ENCODE measurements at regions not wholly inside any gene's neighbourhood (a gene's known extent, or its start where the extent isn't known, plus 50 kb on each side); places are given as distances from the start of the nearest gene placed in this dataset.
"Not testable (repeated sequence)": the region's sequence is repeated elsewhere in the genome, so short reads cannot be mapped to it uniquely, and the experiment has no call there.

DNA sequence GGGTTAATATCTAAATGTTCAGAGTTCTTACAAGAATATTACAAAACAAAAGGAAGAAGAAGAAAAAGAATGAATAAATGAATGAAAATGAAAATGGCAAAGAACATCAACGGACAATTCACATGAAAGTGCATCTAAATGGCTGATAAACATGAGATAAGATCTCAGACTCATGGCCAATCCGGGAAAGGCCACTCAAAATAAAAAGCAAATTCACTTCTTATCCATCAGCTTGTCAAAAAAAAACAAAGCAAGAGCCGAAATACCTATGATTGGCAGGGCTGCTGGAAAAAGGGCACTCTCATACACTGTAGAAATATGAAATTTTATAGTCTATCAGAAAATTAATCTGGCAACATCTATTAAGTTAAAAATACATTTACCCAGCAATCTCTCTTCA lies 103.6 kb upstream of the EDEM3 start:
- no peaks in the 10 kb centered on the region for H3K9me3 ChIP-seq (replicated peaks)
- H3K27ac ChIP-seq: no peak overlapping the region
- no peak for DNase-seq (ENCODE audit: low read depth in 1 of 2, low spot score in 2 of 2)
- no peaks in the 10 kb centered on the region for H3K36me3 ChIP-seq
- no peaks in the 10 kb centered on the region for H3K27me3 ChIP-seq (replicated peaks)
- H3K4me3 ChIP-seq: no peak overlapping the region
- H3K4me1 ChIP-seq (replicated peaks): 0 out of 2 replicates have a peak, but pooled peaks cover 4% of the 10 kb centered on the region

DNA sequence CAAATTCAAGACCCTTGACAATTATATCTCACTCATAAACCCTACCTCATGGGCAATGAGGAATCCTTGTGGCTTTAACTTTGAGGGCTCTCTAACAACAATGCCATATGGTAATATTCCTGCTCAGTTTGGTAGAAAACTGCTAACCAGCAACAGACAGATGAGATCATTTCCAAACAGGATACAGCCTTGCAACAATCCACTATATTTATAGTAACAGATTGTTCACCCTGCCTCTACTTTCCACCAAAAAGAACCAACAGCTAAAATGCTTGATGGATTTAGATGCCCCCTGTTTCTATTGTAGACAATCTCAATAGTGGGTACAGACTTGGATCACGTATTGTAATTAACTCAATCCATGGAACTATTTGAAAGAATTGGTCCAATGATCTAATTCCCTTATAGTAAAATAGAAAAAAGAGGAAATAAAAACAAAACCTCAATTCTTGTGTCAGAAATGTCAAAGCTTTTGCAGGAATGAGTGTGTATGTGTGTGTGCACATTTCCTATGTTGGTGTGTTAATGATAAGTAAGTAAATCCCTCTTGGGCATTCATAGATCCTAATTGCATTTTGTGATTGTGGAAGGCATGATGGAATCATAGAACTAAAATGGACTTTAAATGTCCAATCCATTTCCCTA lies 100.0 kb upstream of the EDEM3 start:
- Histone ChIP-seq H3K36me3 (no peaks in the 10 kb centered on the region), H3K27me3 (replicated peaks) (no peaks in the 10 kb centered on the region), H3K4me1 (replicated peaks) (0 out of 2 replicates have a peak, but pooled peaks cover 4% of the 10 kb centered on the region), H3K4me3 (no peak overlapping the region), H3K9me3 (replicated peaks) (no peaks in the 10 kb centered on the region), H3K27ac (no peak overlapping the region)
- DNase-seq (ENCODE audit: low read depth in 1 of 2, low spot score in 2 of 2): no peak

DNA sequence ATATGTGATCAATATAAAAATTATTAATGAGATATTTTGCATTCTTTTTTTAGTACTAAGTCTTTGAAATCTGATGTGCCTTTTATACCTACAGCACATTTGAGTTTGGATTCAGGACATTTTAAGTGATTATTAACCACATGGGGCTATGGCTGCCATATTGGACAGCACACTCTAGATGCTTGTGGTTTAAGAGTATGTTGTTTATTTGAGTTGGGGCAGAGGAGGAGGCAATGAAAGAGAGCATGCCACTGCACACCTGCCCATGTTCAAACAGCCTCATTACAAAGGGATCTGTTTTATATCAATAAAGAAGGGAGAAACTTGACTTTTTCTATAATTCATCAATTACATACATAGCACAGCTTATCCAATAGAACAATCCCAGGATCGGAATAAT lies 99.4 kb upstream of the EDEM3 start:
- no peaks in the 10 kb centered on the region for H3K36me3 ChIP-seq
- H3K4me3 ChIP-seq: no peak overlapping the region
- H3K9me3 ChIP-seq (replicated peaks): no peaks in the 10 kb centered on the region
- 0 out of 2 replicates have a peak, but pooled peaks cover 4% of the 10 kb centered on the region for H3K4me1 ChIP-seq (replicated peaks)
- no peaks in the 10 kb centered on the region for H3K27me3 ChIP-seq (replicated peaks)
- no peak overlapping the region for H3K27ac ChIP-seq
- DNase-seq (ENCODE audit: low read depth in 1 of 2, low spot score in 2 of 2): no peak

- 0 out of 2 replicates have a peak, but pooled peaks cover 4% of the 10 kb centered on the region for H3K4me1 ChIP-seq (replicated peaks)
- no peak for DNase-seq (ENCODE audit: low read depth in 1 of 2, low spot score in 2 of 2)
Observed at GRCh38 chr1:184851822-184852746, 97.4 kb upstream of the EDEM3 start.

DNA sequence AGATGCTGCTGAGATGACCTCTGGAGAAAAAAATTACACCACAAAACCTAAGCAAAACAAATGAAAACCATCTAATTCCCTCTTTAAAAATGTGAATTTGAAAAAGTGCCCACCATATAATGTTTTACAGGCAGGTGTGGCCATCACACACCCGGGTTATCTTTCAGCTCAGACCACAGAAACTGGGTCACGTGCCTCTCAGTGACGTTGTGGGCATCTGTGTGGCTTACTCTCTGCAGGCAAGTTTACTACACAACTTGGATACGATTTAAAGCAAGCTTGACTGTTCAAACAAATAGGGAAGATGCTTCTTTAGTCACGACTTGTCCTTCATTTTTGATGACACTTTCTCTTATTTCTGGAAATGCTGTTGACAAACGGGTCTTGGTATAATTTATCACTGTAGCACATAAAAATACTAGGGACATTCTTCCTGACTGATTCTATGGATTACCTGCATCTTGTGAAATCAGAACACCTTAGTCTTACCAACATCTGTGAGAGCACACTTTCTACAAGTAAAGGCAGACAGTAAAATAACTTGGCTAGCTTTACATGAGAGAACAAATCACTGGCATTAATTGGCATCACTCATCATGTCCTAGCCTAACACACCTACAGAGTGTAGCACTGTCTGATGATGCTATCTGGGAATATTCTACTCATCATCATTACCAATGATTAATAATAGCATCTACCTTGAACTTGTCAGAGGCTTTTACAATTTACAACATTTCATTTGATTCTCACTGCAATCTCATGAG lies 89.3 kb upstream of the EDEM3 start:
- no peak for DNase-seq (ENCODE audit: low read depth in 1 of 2, low spot score in 2 of 2)
- no peaks in the 10 kb centered on the region for H3K27me3 ChIP-seq (replicated peaks)
- no peaks in the 10 kb centered on the region for H3K4me1 ChIP-seq (replicated peaks)
- no peaks in the 10 kb centered on the region for H3K36me3 ChIP-seq
- H3K27ac ChIP-seq: no peak overlapping the region
- no peak overlapping the region for H3K4me3 ChIP-seq
- no peaks in the 10 kb centered on the region for H3K9me3 ChIP-seq (replicated peaks)

More at GRCh38 chr1:184851822-184852746, 97.4 kb upstream of the EDEM3 start:
- Histone ChIP-seq H3K4me3 (no peak overlapping the region), H3K36me3 (no peaks in the 10 kb centered on the region), H3K27me3 (replicated peaks) (no peaks in the 10 kb centered on the region), H3K27ac (no peak overlapping the region), H3K9me3 (replicated peaks) (no peaks in the 10 kb centered on the region)

- H3K4me3 ChIP-seq: no peak overlapping the region
- no peaks in the 10 kb centered on the region for H3K9me3 ChIP-seq (replicated peaks)
- no peaks in the 10 kb centered on the region for H3K27me3 ChIP-seq (replicated peaks)
- no peak for DNase-seq (ENCODE audit: low read depth in 1 of 2, low spot score in 2 of 2)
- no peak overlapping the region for H3K27ac ChIP-seq
- H3K4me1 ChIP-seq (replicated peaks): no peaks in the 10 kb centered on the region
- H3K36me3 ChIP-seq: no peaks in the 10 kb centered on the region
Observed at GRCh38 chr1:184840596-184840995, 85.9 kb upstream of the EDEM3 start.

DNA sequence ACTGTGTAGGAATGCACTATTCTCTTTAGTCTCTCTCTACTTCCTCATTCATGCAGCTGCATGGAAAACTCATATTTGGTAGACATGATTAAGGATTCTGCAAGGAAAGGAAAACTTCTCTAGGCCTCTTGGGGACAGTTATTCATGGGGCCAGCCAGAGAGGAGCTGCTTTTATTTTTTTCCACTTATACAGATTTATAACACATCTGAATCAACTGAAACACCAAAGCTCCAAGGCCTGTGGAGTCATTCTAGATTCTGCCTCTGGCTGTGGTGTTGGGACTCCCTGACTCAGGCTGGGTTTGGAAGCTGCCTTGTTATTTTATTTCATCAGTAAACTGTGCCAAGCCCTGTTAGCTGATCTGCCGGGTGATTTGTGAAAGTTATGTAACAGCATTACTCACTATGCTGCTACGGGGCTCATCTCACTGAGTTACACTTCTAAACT lies 83.9 kb upstream of the EDEM3 start:
- Histone ChIP-seq H3K4me3 (no peak overlapping the region), H3K4me1 (replicated peaks) (no peaks in the 10 kb centered on the region), H3K36me3 (no peaks in the 10 kb centered on the region), H3K9me3 (replicated peaks) (no peaks in the 10 kb centered on the region), H3K27ac (no peak overlapping the region), H3K27me3 (replicated peaks) (no peaks in the 10 kb centered on the region)
- no peak for DNase-seq (ENCODE audit: low read depth in 1 of 2, low spot score in 2 of 2)

DNA sequence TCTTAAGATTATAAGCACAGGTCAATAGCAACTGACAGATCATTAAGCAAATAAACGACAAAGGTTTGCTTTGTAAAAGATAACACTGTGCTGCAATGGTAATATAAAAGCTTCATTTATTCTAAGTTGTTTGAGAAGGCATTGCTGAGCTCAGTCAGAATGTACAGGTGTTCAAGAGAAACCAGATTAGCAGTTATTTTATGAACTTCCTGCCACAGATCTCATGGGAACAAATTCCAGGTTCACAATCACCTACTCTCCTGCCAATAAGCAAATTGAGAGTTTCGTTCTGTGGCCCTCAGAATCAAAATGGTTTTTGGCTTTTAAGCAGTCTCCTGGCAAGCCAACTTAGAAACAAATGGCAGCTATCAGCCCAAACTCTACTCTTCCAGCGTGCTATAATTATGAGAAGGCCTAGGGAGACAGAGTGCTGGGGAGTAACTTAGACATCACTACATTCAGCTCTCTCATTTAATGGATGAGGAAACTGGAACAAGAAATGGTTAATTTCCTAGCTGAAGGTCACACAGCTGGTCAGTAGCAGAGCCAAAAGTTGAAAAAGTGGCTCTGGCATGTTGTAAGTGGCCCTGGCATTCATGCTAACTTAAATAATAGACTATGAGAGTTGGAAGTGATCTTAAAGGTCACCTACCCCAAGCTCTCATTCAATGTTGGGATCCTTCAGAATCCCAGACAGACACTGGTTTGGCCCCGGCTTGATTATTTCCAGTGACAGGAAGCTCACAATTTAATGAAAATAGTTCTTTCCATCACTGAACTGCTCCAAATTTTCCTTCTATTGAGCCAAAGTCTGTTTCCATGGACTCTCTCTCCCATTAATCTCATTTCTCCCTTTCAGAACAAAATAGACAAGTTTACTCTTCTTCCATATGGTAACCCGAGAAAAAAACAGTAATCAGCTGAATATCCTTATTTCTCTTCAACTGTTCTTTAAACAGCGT lies 82.6 kb upstream of the EDEM3 start:
- H3K4me1 ChIP-seq (replicated peaks): no peaks in the 10 kb centered on the region
- no peak overlapping the region for H3K4me3 ChIP-seq
- no peaks in the 10 kb centered on the region for H3K9me3 ChIP-seq (replicated peaks)
- no peak overlapping the region for H3K27ac ChIP-seq
- no peak for DNase-seq (ENCODE audit: low read depth in 1 of 2, low spot score in 2 of 2)
- no peaks in the 10 kb centered on the region for H3K27me3 ChIP-seq (replicated peaks)
- H3K36me3 ChIP-seq: no peaks in the 10 kb centered on the region

GRCh38 chr1:184836141-184836540 lies 81.5 kb upstream of the EDEM3 start:
- Histone ChIP-seq H3K36me3 (peaks cover 7% of the 10 kb centered on the region; the same call in 1 of the 2 replicates), H3K27me3 (replicated peaks) (no peaks in the 10 kb centered on the region), H3K4me3 (no peak overlapping the region), H3K27ac (no peak overlapping the region), H3K9me3 (replicated peaks) (no peaks in the 10 kb centered on the region), H3K4me1 (replicated peaks) (no peaks in the 10 kb centered on the region)
- no peak for DNase-seq (ENCODE audit: low read depth in 1 of 2, low spot score in 2 of 2)

- not testable (repeated sequence) for H3K27ac ChIP-seq; H3K4me1 ChIP-seq (replicated peaks); H3K9me3 ChIP-seq (replicated peaks); DNase-seq (ENCODE audit: low read depth in 1 of 2, low spot score in 2 of 2); H3K27me3 ChIP-seq (replicated peaks); H3K4me3 ChIP-seq
- peaks cover 15% of the 10 kb centered on the region for H3K36me3 ChIP-seq
Observed at GRCh38 chr1:184833994-184834393, 79.3 kb upstream of the EDEM3 start.

DNA sequence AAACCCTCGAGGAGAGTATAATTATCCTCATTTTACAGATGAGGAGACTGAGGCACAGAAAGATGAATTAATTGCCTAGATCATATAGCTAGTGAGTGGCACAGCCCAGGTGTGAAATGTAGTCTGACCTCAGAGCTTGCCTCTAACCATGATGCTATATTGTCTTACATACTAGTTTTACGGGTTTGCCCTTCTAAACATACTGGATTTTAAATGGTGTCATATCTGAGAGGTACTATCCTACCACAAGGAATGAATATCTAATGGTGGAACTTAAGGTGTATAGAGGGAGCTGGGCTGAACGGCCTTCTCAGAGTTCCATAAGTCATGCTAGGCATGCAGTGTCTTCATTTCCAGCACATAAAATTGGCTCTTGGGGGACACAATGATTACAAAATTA lies 77.9 kb upstream of the EDEM3 start:
- Histone ChIP-seq H3K4me1 (replicated peaks) (peaks cover 16% of the 10 kb centered on the region), H3K36me3 (peaks cover 15% of the 10 kb centered on the region), H3K9me3 (replicated peaks) (no peaks in the 10 kb centered on the region), H3K27me3 (replicated peaks) (no peaks in the 10 kb centered on the region), H3K27ac (no peak overlapping the region), H3K4me3 (no peak overlapping the region)
- DNase-seq (ENCODE audit: low read depth in 1 of 2, low spot score in 2 of 2): no peak

DNA sequence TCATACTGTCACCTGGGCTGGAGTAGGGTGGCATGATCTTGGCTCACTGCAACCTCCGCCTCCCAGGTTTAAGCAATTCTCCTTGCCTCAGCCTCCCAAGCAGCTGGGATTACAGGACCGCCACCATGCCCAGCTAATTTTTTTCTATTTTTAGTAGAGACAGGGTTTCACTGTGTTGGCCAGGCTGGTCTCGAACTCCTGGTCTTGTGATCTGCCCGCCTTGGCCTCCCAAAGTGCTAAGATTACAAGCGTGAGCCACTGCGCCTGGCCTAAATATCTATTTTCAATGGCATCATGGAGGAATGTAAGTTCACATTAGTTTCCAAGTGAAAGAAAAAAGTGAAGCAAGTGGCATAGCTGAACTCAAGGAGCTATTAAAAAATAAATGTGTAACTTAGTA lies 74.8 kb upstream of the EDEM3 start:
- H3K4me3 ChIP-seq; H3K9me3 ChIP-seq (replicated peaks); DNase-seq (ENCODE audit: low read depth in 1 of 2, low spot score in 2 of 2); H3K27me3 ChIP-seq (replicated peaks); H3K27ac ChIP-seq: not testable (repeated sequence)
- H3K4me1 ChIP-seq (replicated peaks): peaks cover 24% of the 10 kb centered on the region
- H3K36me3 ChIP-seq: peaks cover 15% of the 10 kb centered on the region

GRCh38 chr1:184828369-184828717 lies 73.7 kb upstream of the EDEM3 start:
- H3K36me3 ChIP-seq: peaks cover 15% of the 10 kb centered on the region
- H3K9me3 ChIP-seq (replicated peaks): no peaks in the 10 kb centered on the region
- peaks cover 24% of the 10 kb centered on the region for H3K4me1 ChIP-seq (replicated peaks)
- H3K27me3 ChIP-seq (replicated peaks): no peaks in the 10 kb centered on the region
- peak overlapping the region; percentile 20; the same call in 1 of the 2 replicates for H3K27ac ChIP-seq
- no peak for DNase-seq (ENCODE audit: low read depth in 1 of 2, low spot score in 2 of 2)
- no peak overlapping the region for H3K4me3 ChIP-seq

All from SJSA1 (cell line).